H1 (cell line): ENCODE measurements at regions not wholly inside any gene's neighbourhood (a gene's known extent, or its start where the extent isn't known, plus 50 kb on each side); places are given as distances from the start of the nearest gene placed in this dataset.

Experiments
- BACH1 ChIP-seq: IDR thresholded peaks from 2 replicates; pipeline ENCODE4 v1.6.1; 2012; ENCODE audit warnings: low read length, improper control_type of control experiment
- CHD2 ChIP-seq: IDR thresholded peaks from 2 replicates; pipeline ENCODE4 v1.6.1; 2012; ENCODE audit warnings: low read length, improper control_type of control experiment
- CREB1 ChIP-seq: IDR thresholded peaks from 2 replicates; pipeline ENCODE4 v1.6.1; 2012; ENCODE audit warnings: inconsistent platforms
- EGR1 ChIP-seq: IDR thresholded peaks from 2 replicates; pipeline ENCODE4 v1.6.1; 2011; ENCODE audit warnings: low read depth, low read length, borderline replicate concordance
- FOSL1 ChIP-seq: IDR thresholded peaks from 2 replicates; pipeline ENCODE4 v1.6.1; 2011; ENCODE audit warnings: mild to moderate bottlenecking, low read depth, low read length, moderate library complexity; ENCODE audit not compliant: insufficient read depth
- JUN ChIP-seq: IDR thresholded peaks from 2 replicates; pipeline ENCODE4 v1.6.1; 2011; ENCODE audit warnings: low read depth, mild to moderate bottlenecking, improper control_type of control experiment, low read length
- MAFK ChIP-seq: IDR thresholded peaks from 2 replicates; pipeline ENCODE4 v1.6.1; 2012; ENCODE audit warnings: low read depth, mild to moderate bottlenecking, improper control_type of control experiment, low read length
- NANOG ChIP-seq: IDR thresholded peaks from 2 replicates; pipeline ENCODE4 v1.6.1; 2011; ENCODE audit warnings: low read length, low read depth, mild to moderate bottlenecking, inconsistent platforms; ENCODE audit not compliant: insufficient read depth, poor library complexity, severe bottlenecking
- SIN3A ChIP-seq, 2 experiments: IDR thresholded peaks in 1 of 2; conservative IDR thresholded peaks in 1 of 2; 2 replicates each; pipeline ENCODE4 v1.6.1; 2011 to 2012; ENCODE audit warnings: low read length in 2 of 2, improper control_type of control experiment in 1 of 2, low read depth in 1 of 2, mild to moderate bottlenecking in 1 of 2
- SIRT6 ChIP-seq: IDR thresholded peaks from one replicate; pipeline ENCODE4 v1.7.1; 2012; ENCODE audit warnings: low read length, inconsistent platforms
- SIX5 ChIP-seq: IDR thresholded peaks from 2 replicates; pipeline ENCODE4 v1.6.1; 2011; ENCODE audit warnings: mild to moderate bottlenecking, low read depth, low read length
- SP4 ChIP-seq: IDR thresholded peaks from 2 replicates; pipeline ENCODE4 v1.6.1; 2012; ENCODE audit warnings: low read length, inconsistent platforms
- TF ChIP-seq, protein P1 (sequence below): fragments of 300-600 bp; sonication (generic); IDR thresholded peaks from 2 replicates; pipeline ENCODE4 v1.7.1; 2012; ENCODE audit warnings: low read length, moderate library complexity, mild to moderate bottlenecking, inconsistent platforms; ENCODE audit not compliant: insufficient replicate concordance

DNA sequence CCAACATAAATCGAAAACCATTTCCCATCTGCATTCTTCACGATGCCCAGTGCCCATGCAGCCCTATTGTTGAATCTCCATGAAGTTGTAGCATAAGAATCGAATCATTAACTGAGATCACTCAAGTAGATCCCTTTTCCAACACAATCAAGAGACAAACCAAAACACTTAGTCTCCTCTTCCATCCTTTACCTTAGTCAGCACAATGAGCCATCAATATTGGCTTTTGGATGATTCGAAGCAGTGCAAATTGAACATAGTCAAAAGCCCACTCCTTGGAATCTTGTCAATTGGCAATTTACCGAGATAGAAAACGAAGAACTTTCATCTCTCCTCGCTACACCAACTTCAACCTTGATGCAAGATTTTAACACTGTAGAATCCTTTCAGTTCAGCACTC lies 66.5 kb upstream of the ADRB1 start (continued):
- TF ChIP-seq, protein P1, sequence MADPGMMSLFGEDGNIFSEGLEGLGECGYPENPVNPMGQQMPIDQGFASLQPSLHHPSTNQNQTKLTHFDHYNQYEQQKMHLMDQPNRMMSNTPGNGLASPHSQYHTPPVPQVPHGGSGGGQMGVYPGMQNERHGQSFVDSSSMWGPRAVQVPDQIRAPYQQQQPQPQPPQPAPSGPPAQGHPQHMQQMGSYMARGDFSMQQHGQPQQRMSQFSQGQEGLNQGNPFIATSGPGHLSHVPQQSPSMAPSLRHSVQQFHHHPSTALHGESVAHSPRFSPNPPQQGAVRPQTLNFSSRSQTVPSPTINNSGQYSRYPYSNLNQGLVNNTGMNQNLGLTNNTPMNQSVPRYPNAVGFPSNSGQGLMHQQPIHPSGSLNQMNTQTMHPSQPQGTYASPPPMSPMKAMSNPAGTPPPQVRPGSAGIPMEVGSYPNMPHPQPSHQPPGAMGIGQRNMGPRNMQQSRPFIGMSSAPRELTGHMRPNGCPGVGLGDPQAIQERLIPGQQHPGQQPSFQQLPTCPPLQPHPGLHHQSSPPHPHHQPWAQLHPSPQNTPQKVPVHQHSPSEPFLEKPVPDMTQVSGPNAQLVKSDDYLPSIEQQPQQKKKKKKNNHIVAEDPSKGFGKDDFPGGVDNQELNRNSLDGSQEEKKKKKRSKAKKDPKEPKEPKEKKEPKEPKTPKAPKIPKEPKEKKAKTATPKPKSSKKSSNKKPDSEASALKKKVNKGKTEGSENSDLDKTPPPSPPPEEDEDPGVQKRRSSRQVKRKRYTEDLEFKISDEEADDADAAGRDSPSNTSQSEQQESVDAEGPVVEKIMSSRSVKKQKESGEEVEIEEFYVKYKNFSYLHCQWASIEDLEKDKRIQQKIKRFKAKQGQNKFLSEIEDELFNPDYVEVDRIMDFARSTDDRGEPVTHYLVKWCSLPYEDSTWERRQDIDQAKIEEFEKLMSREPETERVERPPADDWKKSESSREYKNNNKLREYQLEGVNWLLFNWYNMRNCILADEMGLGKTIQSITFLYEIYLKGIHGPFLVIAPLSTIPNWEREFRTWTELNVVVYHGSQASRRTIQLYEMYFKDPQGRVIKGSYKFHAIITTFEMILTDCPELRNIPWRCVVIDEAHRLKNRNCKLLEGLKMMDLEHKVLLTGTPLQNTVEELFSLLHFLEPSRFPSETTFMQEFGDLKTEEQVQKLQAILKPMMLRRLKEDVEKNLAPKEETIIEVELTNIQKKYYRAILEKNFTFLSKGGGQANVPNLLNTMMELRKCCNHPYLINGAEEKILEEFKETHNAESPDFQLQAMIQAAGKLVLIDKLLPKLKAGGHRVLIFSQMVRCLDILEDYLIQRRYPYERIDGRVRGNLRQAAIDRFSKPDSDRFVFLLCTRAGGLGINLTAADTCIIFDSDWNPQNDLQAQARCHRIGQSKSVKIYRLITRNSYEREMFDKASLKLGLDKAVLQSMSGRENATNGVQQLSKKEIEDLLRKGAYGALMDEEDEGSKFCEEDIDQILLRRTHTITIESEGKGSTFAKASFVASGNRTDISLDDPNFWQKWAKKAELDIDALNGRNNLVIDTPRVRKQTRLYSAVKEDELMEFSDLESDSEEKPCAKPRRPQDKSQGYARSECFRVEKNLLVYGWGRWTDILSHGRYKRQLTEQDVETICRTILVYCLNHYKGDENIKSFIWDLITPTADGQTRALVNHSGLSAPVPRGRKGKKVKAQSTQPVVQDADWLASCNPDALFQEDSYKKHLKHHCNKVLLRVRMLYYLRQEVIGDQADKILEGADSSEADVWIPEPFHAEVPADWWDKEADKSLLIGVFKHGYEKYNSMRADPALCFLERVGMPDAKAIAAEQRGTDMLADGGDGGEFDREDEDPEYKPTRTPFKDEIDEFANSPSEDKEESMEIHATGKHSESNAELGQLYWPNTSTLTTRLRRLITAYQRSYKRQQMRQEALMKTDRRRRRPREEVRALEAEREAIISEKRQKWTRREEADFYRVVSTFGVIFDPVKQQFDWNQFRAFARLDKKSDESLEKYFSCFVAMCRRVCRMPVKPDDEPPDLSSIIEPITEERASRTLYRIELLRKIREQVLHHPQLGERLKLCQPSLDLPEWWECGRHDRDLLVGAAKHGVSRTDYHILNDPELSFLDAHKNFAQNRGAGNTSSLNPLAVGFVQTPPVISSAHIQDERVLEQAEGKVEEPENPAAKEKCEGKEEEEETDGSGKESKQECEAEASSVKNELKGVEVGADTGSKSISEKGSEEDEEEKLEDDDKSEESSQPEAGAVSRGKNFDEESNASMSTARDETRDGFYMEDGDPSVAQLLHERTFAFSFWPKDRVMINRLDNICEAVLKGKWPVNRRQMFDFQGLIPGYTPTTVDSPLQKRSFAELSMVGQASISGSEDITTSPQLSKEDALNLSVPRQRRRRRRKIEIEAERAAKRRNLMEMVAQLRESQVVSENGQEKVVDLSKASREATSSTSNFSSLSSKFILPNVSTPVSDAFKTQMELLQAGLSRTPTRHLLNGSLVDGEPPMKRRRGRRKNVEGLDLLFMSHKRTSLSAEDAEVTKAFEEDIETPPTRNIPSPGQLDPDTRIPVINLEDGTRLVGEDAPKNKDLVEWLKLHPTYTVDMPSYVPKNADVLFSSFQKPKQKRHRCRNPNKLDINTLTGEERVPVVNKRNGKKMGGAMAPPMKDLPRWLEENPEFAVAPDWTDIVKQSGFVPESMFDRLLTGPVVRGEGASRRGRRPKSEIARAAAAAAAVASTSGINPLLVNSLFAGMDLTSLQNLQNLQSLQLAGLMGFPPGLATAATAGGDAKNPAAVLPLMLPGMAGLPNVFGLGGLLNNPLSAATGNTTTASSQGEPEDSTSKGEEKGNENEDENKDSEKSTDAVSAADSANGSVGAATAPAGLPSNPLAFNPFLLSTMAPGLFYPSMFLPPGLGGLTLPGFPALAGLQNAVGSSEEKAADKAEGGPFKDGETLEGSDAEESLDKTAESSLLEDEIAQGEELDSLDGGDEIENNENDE, result no peak
- no peak for TF ChIP-seq JUN
- no peak for TF ChIP-seq NANOG
- TF ChIP-seq FOSL1, result no peak
- no peak for TF ChIP-seq SP4
- no peak for TF ChIP-seq CREB1
- no peak for TF ChIP-seq MAFK
- no peak for TF ChIP-seq SIN3A (conservative IDR thresholded peaks at IDR 0.05 in 1 of 2, IDR thresholded peaks at IDR 0.05 in 1 of 2; ENCODE audit: low read depth in 1 of 2, low read length in 2 of 2)
- no peak for TF ChIP-seq CHD2
- no peak for TF ChIP-seq BACH1
- no peak for TF ChIP-seq SIX5
- no peak for TF ChIP-seq SIRT6
- no peak for TF ChIP-seq EGR1
